ENCODE measurements at regions not wholly inside any gene's neighbourhood (a gene's known extent, or its start where the extent isn't known, plus 50 kb on each side); places are given as distances from the start of the nearest gene placed in this dataset.

GRCh38 chr3:28000608-28001007 is 240.8 kb upstream of the CMC1 start:
- no peak overlapping the region for H3K4me2 ChIP-seq (ENCODE audit: insufficient read depth, low read length, poor library complexity, severe bottlenecking)
- H4K91ac ChIP-seq (ENCODE audit: low read depth, low read length, poor library complexity) = no peak overlapping the region
- no peak overlapping the region for H2AFZ ChIP-seq (ENCODE audit: low read length)
- no peak overlapping the region for H3K4ac ChIP-seq (ENCODE audit: low read length)
- no peak overlapping the region for H2AK5ac ChIP-seq (ENCODE audit: low read depth, low read length)
- no peak overlapping the region for H3K23ac ChIP-seq (ENCODE audit: low read depth, low read length, poor library complexity)
- H3K36me3 ChIP-seq (replicated peaks in 1 of 2; ENCODE audit: control insufficient read depth in 2 of 2, insufficient read depth in 2 of 2, low read length in 2 of 2) = no peaks in the 10 kb centered on the region
- H2BK15ac ChIP-seq (ENCODE audit: low read length) = no peak overlapping the region
- no peaks in the 10 kb centered on the region for H3K9me3 ChIP-seq (replicated peaks in 1 of 2; ENCODE audit: control insufficient read depth in 2 of 2, insufficient read depth in 1 of 2, low read depth in 1 of 2, low read length in 2 of 2)
- H2BK12ac ChIP-seq (ENCODE audit: low read length) = no peak overlapping the region
- no peak overlapping the region for H4K8ac ChIP-seq (ENCODE audit: low read depth, low read length)
- no peak overlapping the region for H3K27ac ChIP-seq (replicated peaks; ENCODE audit: low read length)
- no peak overlapping the region for H2BK120ac ChIP-seq (ENCODE audit: low read depth, low read length)
- H3K18ac ChIP-seq (ENCODE audit: low read length) = no peak overlapping the region
- WGBS, 2 donors (ENCODE audit: extremely low coverage in 2 of 2, insufficient read length in 2 of 2, insufficient replicate concordance in 1 of 2) = no CpG with 5 or more reads among the region's 3 CpGs
- no peaks in the 10 kb centered on the region for H3K79me1 ChIP-seq (ENCODE audit: low read depth, low read length)
- no peak overlapping the region for H2BK5ac ChIP-seq (ENCODE audit: low read length)
- no peak overlapping the region for H3K9ac ChIP-seq (ENCODE audit: low read depth, low read length, poor library complexity)
- DNase-seq (ENCODE audit: low spot score) = no peak
- no peaks in the 10 kb centered on the region for H3K27me3 ChIP-seq (ENCODE audit: control insufficient read depth in 3 of 3, insufficient read depth in 3 of 3, low read depth in 1 of 3, low read length in 3 of 3)
- H3K4me1 ChIP-seq (ENCODE audit: control insufficient read depth in 2 of 2, insufficient read depth in 1 of 2, low read depth in 1 of 2, low read length in 2 of 2) = no peaks in the 10 kb centered on the region
- H3K4me3 ChIP-seq (ENCODE audit: low read length in 2 of 2) = no peak overlapping the region
- no peak overlapping the region for H3K14ac ChIP-seq (ENCODE audit: low read length)

DNA sequence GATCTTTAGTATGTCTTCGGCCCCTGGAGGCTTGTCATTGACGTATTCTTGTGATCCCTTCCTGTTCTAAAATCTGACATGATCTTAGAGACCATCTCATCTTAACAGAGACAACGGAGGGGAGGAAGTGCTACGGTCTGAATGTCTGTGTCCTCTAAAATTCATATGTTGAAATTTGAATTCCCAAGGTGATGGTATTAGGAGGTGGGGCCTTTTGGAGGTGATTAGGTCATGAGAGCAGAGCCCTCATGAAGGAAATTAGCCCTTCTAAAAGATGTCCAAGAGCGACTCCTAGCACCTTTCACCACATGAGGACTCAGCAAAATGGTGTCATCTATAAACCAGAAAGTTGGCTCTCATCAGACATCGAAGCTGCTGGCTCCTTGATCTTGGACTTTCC is 233.2 kb upstream of the CMC1 start:
- Histone ChIP-seq H2AFZ (ENCODE audit: low read length) (no peak overlapping the region), H3K4me1 (ENCODE audit: control insufficient read depth in 2 of 2, insufficient read depth in 1 of 2, low read depth in 1 of 2, low read length in 2 of 2) (no peaks in the 10 kb centered on the region), H3K4ac (ENCODE audit: low read length) (no peak overlapping the region), H2BK12ac (ENCODE audit: low read length) (no peak overlapping the region), H3K27ac (replicated peaks; ENCODE audit: low read length) (no peak overlapping the region), H3K79me1 (ENCODE audit: low read depth, low read length) (no peaks in the 10 kb centered on the region), H3K4me2 (ENCODE audit: insufficient read depth, low read length, poor library complexity, severe bottlenecking) (no peak overlapping the region), H3K9ac (ENCODE audit: low read depth, low read length, poor library complexity) (no peak overlapping the region), H2BK5ac (ENCODE audit: low read length) (no peak overlapping the region), H2BK120ac (ENCODE audit: low read depth, low read length) (no peak overlapping the region), H3K18ac (ENCODE audit: low read length) (no peak overlapping the region), H3K9me3 (replicated peaks in 1 of 2; ENCODE audit: control insufficient read depth in 2 of 2, insufficient read depth in 1 of 2, low read depth in 1 of 2, low read length in 2 of 2) (no peaks in the 10 kb centered on the region), H3K14ac (ENCODE audit: low read length) (no peak overlapping the region), H2AK5ac (ENCODE audit: low read depth, low read length) (no peak overlapping the region), H3K4me3 (ENCODE audit: low read length in 2 of 2) (no peak overlapping the region), H3K36me3 (replicated peaks in 1 of 2; ENCODE audit: control insufficient read depth in 2 of 2, insufficient read depth in 2 of 2, low read length in 2 of 2) (no peaks in the 10 kb centered on the region), H3K23ac (ENCODE audit: low read depth, low read length, poor library complexity) (no peak overlapping the region), H4K8ac (ENCODE audit: low read depth, low read length) (no peak overlapping the region), H3K27me3 (ENCODE audit: control insufficient read depth in 3 of 3, insufficient read depth in 3 of 3, low read depth in 1 of 3, low read length in 3 of 3) (no peaks in the 10 kb centered on the region), H4K91ac (ENCODE audit: low read depth, low read length, poor library complexity) (no peak overlapping the region), H2BK15ac (ENCODE audit: low read length) (no peak overlapping the region)
- DNase-seq (ENCODE audit: low spot score) = no peak
- no CpG with 5 or more reads among the region's 6 CpGs for WGBS, 2 donors (ENCODE audit: extremely low coverage in 2 of 2, insufficient read length in 2 of 2, insufficient replicate concordance in 1 of 2)

- Histone ChIP-seq H3K9me3 (replicated peaks in 1 of 2; ENCODE audit: control insufficient read depth in 2 of 2, insufficient read depth in 1 of 2, low read depth in 1 of 2, low read length in 2 of 2) (no peaks in the 10 kb centered on the region), H3K4me2 (ENCODE audit: insufficient read depth, low read length, poor library complexity, severe bottlenecking) (no peak overlapping the region), H4K91ac (ENCODE audit: low read depth, low read length, poor library complexity) (no peak overlapping the region), H3K36me3 (replicated peaks in 1 of 2; ENCODE audit: control insufficient read depth in 2 of 2, insufficient read depth in 2 of 2, low read length in 2 of 2) (no peaks in the 10 kb centered on the region), H3K79me1 (ENCODE audit: low read depth, low read length) (no peaks in the 10 kb centered on the region), H3K18ac (ENCODE audit: low read length) (no peak overlapping the region), H3K27me3 (ENCODE audit: control insufficient read depth in 3 of 3, insufficient read depth in 3 of 3, low read depth in 1 of 3, low read length in 3 of 3) (no peaks in the 10 kb centered on the region), H2BK5ac (ENCODE audit: low read length) (no peak overlapping the region), H3K4ac (ENCODE audit: low read length) (no peak overlapping the region), H2BK15ac (ENCODE audit: low read length) (no peak overlapping the region), H3K9ac (ENCODE audit: low read depth, low read length, poor library complexity) (no peak overlapping the region), H3K27ac (replicated peaks; ENCODE audit: low read length) (no peak overlapping the region), H2BK12ac (ENCODE audit: low read length) (no peak overlapping the region), H3K14ac (ENCODE audit: low read length) (no peak overlapping the region), H3K4me1 (ENCODE audit: control insufficient read depth in 2 of 2, insufficient read depth in 1 of 2, low read depth in 1 of 2, low read length in 2 of 2) (no peaks in the 10 kb centered on the region), H2AFZ (ENCODE audit: low read length) (no peak overlapping the region), H2AK5ac (ENCODE audit: low read depth, low read length) (no peak overlapping the region), H3K4me3 (ENCODE audit: low read length in 2 of 2) (no peak overlapping the region), H3K23ac (ENCODE audit: low read depth, low read length, poor library complexity) (no peak overlapping the region), H4K8ac (ENCODE audit: low read depth, low read length) (no peak overlapping the region), H2BK120ac (ENCODE audit: low read depth, low read length) (no peak overlapping the region)
- no peak for DNase-seq (ENCODE audit: low spot score)
Observed at GRCh38 chr3:28012830-28013229, 228.6 kb upstream of the CMC1 start.

- no peaks in the 10 kb centered on the region for H3K36me3 ChIP-seq (replicated peaks in 1 of 2; ENCODE audit: control insufficient read depth in 2 of 2, insufficient read depth in 2 of 2, low read length in 2 of 2)
- no peak overlapping the region for H3K27ac ChIP-seq (replicated peaks; ENCODE audit: low read length)
- no peak overlapping the region for H3K4me3 ChIP-seq (ENCODE audit: low read length in 2 of 2)
- H2AK5ac ChIP-seq (ENCODE audit: low read depth, low read length) = no peak overlapping the region
- H3K9me3 ChIP-seq (replicated peaks in 1 of 2; ENCODE audit: control insufficient read depth in 2 of 2, insufficient read depth in 1 of 2, low read depth in 1 of 2, low read length in 2 of 2) = no peaks in the 10 kb centered on the region
- no peak for DNase-seq (ENCODE audit: low spot score)
- no peaks in the 10 kb centered on the region for H3K79me1 ChIP-seq (ENCODE audit: low read depth, low read length)
- H2BK12ac ChIP-seq (ENCODE audit: low read length) = no peak overlapping the region
- WGBS, 2 donors (ENCODE audit: extremely low coverage in 2 of 2, insufficient read length in 2 of 2, insufficient replicate concordance in 1 of 2) = no CpG with 5 or more reads among the region's 6 CpGs
- no peak overlapping the region for H3K14ac ChIP-seq (ENCODE audit: low read length)
- H2BK15ac ChIP-seq (ENCODE audit: low read length) = no peak overlapping the region
- H3K4me1 ChIP-seq (ENCODE audit: control insufficient read depth in 2 of 2, insufficient read depth in 1 of 2, low read depth in 1 of 2, low read length in 2 of 2) = peaks cover 0 to under 1% of the 10 kb centered on the region in 2 donors
- no peak overlapping the region for H2BK120ac ChIP-seq (ENCODE audit: low read depth, low read length)
- H4K8ac ChIP-seq (ENCODE audit: low read depth, low read length) = no peak overlapping the region
- no peak overlapping the region for H3K9ac ChIP-seq (ENCODE audit: low read depth, low read length, poor library complexity)
- H3K18ac ChIP-seq (ENCODE audit: low read length) = no peak overlapping the region
- H3K4me2 ChIP-seq (ENCODE audit: insufficient read depth, low read length, poor library complexity, severe bottlenecking) = no peak overlapping the region
- H3K23ac ChIP-seq (ENCODE audit: low read depth, low read length, poor library complexity) = no peak overlapping the region
- no peaks in the 10 kb centered on the region for H3K27me3 ChIP-seq (ENCODE audit: control insufficient read depth in 3 of 3, insufficient read depth in 3 of 3, low read depth in 1 of 3, low read length in 3 of 3)
- H4K91ac ChIP-seq (ENCODE audit: low read depth, low read length, poor library complexity) = no peak overlapping the region
- H2AFZ ChIP-seq (ENCODE audit: low read length) = no peak overlapping the region
- no peak overlapping the region for H2BK5ac ChIP-seq (ENCODE audit: low read length)
- H3K4ac ChIP-seq (ENCODE audit: low read length) = no peak overlapping the region
Observed at GRCh38 chr3:28013864-28014473, 227.4 kb upstream of the CMC1 start.
